ENCODE measurements at regions not wholly inside any gene's neighbourhood (a gene's known extent, or its start where the extent isn't known, plus 50 kb on each side); places are given as distances from the start of the nearest gene placed in this dataset.

GRCh38 chr6:71768356-71768755 lies 118.0 kb upstream of the RIMS1 start:
- no peak for TF ChIP-seq CTCF (IDR thresholded peaks at IDR 0.05)
- TF ChIP-seq POLR2A (IDR thresholded peaks at IDR 0.05), result no peak

All from uterus (tissue), 2 donors.